ENCODE measurements at regions not wholly inside any gene's neighbourhood (a gene's known extent, or its start where the extent isn't known, plus 50 kb on each side); places are given as distances from the start of the nearest gene placed in this dataset.

GRCh38 chr7:84452618-84453017, 258.0 kb upstream of the SEMA3A start:
- no peak overlapping the region for H3K4me3 ChIP-seq (ENCODE audit: low read depth, low read length)
- no peak for TF ChIP-seq CTCF (IDR thresholded peaks at IDR 0.05; ENCODE audit: borderline replicate concordance, insufficient read depth, low read depth, low read length)

DNA sequence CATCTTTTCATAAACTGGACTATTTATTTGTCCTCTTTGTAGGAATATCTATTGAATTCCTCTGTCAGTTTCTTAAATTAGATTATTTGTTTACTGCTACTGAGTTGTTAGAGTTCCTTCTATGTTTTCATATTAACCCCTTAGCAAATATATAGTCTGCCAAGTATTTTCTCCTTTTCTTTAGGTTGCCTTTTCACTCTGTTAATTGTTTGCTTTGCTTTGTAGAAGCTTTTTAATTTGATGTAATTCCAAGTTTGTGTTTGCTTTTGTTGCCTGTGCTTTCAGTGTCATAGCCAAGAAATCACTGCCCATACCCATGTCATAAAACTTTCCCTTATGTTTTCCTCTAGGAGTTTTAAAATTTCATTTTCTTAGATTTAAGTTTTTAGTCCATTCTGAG, 256.2 kb upstream of the SEMA3A start:
- no peak overlapping the region for H3K4me3 ChIP-seq (ENCODE audit: low read depth, low read length)
- no peak for TF ChIP-seq CTCF (IDR thresholded peaks at IDR 0.05; ENCODE audit: borderline replicate concordance, insufficient read depth, low read depth, low read length)

GRCh38 chr7:84447636-84448293, 253.2 kb upstream of the SEMA3A start:
- no peak for TF ChIP-seq CTCF (IDR thresholded peaks at IDR 0.05; ENCODE audit: borderline replicate concordance, insufficient read depth, low read depth, low read length)
- H3K4me3 ChIP-seq (ENCODE audit: low read depth, low read length): no peak overlapping the region

DNA sequence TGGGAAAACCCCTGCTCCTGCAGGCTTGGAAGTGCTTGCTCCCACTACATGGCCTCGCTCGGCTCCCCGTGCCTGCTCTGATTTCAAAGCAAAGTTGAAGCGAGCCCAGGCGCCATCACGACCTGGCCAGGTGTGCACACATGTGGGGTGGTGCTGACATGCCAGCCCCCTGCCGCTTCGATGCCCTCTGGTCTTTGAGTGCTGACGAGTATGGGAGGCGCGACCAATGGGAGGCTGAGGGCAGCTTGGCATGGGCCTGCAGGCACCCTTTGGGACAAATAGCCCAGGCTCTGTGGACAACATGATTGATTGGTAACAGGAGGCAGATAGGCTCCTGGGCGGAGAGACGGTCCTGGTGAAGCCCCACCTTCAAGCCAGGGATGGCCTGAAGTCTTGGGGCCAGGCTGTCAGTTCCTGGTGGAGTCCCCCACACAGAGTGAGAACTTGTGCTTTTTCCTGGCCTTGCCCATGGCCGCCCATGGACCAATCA, 252.4 kb upstream of the SEMA3A start:
- H3K4me3 ChIP-seq (ENCODE audit: low read depth, low read length): no peak overlapping the region
- no peak for TF ChIP-seq CTCF (IDR thresholded peaks at IDR 0.05; ENCODE audit: borderline replicate concordance, insufficient read depth, low read depth, low read length)

GRCh38 chr7:84425702-84426259, 231.2 kb upstream of the SEMA3A start:
- TF ChIP-seq CTCF (IDR thresholded peaks at IDR 0.05; ENCODE audit: borderline replicate concordance, insufficient read depth, low read depth, low read length): no peak
- no peak overlapping the region for H3K4me3 ChIP-seq (ENCODE audit: low read depth, low read length)

- H3K4me3 ChIP-seq (ENCODE audit: low read depth, low read length): no peak overlapping the region
- TF ChIP-seq CTCF (IDR thresholded peaks at IDR 0.05; ENCODE audit: borderline replicate concordance, insufficient read depth, low read depth, low read length): no peak
Observed at GRCh38 chr7:84422790-84423189, 228.2 kb upstream of the SEMA3A start.

Data from GM12875 (cell line).